ENCODE measurements at regions not wholly inside any gene's neighbourhood (a gene's known extent, or its start where the extent isn't known, plus 50 kb on each side); places are given as distances from the start of the nearest gene placed in this dataset.
"Not testable (repeated sequence)": the region's sequence is repeated elsewhere in the genome, so short reads cannot be mapped to it uniquely, and the experiment has no call there.

DNA sequence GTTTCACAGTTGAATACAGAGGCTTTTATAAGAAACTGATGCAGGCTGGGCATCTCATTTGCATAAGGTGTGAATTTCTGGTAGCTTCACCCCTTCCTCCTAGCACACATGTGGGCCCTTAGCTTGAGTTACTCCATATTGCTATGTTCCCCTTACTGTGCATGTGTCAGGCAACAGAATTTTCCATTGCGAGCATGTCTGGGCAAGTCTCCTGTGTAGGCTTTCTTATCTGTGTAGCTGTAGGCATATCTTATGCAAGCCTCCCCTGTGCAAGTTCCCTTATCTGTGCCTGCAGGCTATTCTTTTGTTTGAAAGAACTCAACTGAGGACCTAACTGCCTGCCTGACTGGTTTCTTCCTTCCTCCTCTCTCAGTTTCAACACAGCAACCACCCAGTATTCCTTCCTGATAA, 597.4 kb upstream of the CDH5 start:
- no peak for DNase-seq (ENCODE audit: low spot score)

DNA sequence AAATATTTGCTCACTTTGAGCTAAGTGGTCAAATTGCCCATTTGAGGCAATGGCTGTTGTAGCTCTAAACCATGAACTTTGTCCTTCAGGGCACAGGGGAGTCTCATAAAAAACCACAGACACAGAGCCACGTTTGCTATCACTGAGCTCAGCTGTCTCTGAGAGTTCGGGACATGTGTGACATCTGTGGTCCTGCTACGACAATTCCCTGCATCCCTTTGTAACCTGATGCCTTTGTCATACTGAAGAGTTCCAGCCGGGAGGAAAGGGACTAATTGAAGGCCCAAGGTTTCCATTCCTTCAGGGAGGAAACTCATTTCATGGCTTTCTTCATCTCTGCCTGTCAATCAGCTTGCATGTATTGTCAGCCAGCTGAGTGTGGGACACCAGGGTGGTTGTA, 599.4 kb upstream of the CDH5 start:
- no peak for DNase-seq (ENCODE audit: low spot score)

DNA sequence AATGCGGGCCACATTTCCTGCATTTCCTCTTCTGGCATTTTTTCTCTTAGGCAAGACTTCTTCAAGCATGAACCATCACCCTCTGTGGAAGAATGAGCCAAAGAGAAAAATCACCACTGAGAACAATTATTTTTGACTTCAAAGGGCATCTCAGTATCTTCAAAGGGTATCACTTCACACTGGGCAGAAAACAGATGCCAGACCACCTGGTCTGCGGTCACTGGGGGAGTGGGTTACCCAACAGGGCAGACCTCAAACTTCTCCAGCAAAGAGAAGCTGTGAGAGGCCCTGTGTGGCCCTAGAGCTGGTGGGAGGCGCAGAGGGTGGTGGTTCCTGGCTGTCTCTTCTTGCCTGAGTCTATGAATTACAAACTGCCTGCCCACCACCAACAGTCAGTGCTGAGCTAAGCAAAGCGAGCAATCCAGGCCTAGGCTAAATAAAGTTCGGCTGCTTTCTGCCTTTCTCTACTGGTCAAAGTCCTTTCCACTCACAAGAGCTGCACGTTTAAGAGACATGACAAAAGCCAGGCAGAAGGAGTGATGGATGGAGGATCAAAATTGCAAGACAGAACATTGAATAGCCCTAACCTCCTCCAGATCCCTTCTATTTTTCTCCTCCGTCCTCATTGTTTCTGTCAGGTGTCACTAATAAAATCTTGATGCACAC, 602.7 kb upstream of the CDH5 start:
- DNase-seq (ENCODE audit: low spot score), result no peak

DNA sequence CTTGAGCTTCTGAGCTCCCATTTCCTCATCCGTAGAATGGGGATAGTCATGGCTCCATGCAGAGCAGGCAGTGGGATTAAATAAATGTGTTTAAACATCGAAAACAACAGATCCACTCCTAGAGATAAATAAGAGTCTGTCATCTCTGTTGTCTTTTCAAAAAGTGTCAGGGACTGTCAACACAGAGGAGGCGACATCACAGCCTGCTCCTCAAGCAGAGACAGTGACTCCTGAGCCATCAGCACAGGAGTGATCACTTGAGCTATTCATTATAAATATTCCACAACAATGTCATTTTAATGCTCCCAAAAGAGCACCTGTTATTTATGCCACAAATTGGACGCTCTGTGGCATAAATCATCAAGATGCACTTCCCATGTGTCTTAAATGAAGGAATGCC, 605.6 kb upstream of the CDH5 start:
- no peak for DNase-seq (ENCODE audit: low spot score)

DNA sequence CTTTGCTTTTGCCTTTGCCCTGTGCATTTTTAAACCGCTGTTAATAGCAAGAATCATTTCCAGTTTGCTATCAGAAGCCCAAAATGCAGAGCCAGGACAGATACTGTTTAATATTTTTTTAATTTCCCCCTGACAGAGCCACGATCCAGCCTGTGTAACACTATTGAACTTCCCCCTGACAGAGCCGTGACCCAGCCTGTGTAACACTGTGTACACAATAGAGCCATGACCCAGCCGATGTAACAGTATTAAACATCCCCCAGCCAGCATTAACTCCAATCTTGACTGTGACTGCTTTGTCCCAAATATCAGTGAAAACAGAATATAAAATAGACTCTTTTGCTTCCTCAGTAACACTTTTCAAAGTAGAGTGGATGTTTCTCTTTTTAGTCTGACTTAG, 607.9 kb upstream of the CDH5 start:
- DNase-seq (ENCODE audit: low spot score), result no peak

DNA sequence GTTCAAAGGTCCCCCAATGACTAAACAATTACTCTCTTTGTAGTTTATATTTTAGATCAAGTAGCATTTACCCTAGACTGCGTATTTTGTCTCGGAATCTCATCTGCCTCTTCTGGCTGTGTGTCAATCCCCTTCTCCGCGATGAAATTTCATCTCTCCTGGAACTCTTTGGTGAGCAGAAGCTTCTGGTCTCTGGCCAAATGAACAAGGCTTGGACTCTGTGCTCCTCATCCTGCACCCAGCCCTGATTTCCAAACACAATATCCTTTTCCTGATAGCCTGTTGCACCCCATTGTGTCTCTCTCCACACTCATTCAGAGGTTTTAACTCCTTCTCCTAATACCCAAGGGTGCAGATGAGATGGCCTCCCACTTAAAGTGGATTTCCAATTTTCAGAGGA, 609.4 kb upstream of the CDH5 start:
- no peak for DNase-seq (ENCODE audit: low spot score)

DNA sequence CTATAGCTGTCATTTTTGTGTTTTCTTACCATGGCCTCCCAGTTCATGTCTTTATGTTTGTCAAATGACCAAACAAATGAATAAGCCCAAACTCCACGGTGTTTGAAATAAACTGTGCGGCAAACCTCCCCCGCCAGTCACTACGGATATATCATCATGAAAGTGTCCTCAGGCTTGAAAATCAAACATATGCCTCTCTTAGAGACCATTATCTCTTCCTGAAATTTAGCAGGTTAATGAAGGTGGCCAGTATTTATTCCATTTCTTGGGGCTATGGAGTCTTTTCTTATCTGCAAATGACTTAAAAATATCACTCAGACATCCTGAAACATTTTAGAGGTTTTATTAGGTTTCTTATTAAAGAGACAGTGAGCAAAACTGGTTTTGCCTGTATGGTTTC, 610.3 kb upstream of the CDH5 start:
- no peak for DNase-seq (ENCODE audit: low spot score)

DNA sequence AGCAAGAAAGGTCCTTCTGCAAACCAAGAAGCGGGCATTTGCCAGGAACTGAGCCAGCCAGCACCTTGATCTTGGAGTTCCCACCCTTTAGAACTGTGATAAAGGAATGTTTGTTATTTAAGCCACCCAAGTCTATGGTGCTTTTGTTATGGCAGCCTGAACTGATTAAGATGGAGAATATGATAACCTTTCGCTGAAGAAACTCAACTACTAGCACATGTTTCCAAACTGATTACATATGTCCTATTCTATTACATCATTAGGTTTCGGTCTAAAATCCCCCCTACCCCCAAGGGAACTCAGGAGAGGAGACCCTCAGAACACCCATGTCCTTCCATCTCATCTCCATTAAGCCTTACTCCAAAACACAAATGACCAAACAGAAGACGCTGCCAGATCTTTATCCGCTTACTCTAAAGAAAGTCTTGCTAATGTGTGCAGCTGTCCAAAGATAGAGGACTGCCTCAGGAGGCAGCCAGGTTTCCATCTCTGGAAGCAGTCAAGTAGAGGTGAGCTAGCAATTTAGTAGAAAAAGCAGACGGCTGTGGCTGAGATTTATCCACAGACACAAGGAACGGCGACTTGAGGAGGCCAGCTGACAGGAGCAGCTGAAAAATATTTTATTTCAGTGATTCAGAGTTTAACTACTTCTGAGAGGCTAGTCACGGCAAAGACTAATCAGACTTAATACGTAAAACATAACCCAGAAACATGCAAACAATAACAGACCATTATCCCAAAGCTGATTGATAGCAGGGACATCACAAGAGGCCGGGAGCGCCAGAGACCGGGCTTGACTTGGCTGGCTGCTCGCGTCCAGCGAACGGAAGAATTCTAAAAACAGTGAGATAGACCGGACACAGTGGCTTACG, 611.4 kb upstream of the CDH5 start:
- DNase-seq (ENCODE audit: low spot score), result no peak

DNA sequence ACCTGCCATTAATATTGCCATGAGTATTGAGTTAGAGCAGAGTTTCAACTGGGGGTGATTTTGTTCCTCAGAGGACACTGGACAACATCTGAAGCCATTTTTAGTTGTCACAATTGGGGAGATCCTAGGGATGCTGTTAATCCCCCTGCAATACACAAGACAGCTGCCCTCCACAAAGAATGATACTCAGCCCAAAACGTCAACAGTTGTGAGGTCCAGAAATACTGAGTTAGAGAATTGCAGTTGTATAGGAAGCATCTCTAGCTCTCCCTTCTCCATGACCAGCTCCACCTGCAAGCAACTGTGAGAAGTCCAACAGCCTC, 614.0 kb upstream of the CDH5 start:
- no peak for DNase-seq (ENCODE audit: low spot score)

DNA sequence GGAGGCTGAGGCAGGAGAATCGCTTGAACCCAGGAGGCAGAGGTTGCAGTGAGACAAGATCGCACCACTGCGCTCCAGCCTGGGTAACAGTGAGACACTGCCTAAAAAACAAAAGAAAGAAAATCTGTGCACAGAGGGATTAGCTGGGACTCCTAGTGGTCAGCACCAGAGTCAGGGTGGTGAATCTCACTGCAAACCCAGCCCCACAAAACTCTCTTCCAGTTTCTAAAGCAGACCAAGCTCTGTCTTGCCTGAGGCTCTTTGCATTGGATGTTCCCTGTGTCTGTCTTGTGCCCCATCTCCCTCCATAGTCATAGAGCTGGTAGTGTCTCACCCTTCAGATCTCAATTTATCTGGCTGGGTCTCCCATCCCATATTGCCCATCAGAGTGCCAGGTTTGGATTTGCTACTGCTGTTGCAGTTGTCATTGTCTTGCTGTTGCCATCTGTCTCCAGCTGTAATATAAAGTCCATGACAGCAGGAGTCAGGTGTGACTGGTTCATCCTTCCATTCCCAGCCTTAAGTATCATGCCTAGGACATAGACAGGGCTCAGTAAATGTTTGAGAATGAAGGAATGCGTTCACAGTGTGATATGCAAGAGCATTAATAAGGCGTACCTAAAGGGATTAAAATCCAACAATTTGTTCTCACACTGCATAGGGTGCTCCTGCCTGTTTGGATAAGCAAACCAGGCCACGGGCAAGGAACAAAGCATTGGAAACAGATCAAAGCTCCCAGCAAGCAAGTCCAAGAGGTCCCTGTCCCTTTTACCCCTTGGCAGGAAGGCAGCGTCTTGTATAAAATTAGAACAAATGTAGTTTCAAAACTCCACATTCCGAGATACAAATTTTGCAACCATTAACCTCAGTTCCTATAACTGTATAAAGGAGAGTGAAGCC, 614.6 kb upstream of the CDH5 start:
- no peak for DNase-seq (ENCODE audit: low spot score)

DNA sequence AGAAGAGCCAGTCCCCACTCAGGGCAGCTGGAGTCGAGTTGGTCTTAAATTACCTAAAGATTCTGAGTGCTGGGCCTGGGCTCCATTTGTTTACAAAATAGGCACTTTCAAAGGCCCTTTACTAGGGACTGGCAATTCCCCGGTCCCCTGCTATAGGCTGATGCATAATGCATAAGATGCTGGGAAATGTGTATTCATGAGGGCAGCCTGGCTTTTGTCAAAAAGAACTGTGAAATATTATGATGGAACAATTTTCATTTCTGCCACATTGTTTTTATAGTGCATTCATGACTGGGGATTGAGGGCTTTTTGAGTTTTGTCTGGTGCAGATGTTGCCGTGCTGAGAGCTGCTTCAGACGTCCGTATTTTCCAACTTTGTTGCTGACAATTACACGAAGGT, 617.0 kb upstream of the CDH5 start:
- no peak for DNase-seq (ENCODE audit: low spot score)

DNA sequence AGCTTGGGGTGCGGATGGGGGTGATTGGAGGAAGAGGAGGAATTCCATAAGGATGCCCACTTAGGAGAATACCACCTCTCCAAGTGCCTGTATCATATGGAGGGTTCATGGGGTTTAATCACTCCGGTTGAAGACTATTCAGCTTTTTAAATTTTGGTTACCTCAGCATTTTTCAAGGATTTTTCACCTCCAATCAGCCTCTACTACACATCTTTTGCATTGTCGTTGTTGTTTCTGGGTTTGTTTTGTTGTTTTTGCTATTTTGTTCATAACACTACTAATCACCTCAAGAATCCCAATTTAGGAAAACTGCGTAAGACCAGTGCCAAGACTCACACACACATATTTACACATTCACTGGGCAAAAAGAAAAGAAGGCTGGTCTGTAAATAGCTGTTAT, 619.5 kb upstream of the CDH5 start:
- no peak for DNase-seq (ENCODE audit: low spot score)

DNA sequence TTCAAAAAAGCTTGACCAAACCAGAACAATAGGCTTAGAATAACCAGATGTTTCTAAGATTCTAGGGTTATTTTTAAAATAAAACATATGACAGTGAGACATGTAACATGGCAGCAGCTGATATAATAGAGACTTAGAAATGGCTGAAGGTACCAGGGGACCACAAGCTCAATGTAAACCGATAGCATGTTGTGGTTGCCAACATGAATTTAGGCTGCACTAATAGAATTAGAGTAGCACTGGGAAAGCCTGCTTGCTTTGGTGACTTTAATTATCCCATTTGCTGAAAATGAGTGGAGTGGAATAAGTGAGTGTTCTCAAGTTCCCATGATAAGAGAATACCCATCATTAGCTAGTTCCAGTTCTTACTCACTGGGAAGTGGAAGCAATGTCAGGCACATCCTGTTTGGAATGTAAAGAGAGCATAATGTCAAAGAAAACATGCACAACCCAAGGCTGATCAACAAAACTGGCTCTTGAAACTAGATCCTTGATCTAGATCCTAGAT, 621.2 kb upstream of the CDH5 start:
- DNase-seq (ENCODE audit: low spot score), result no peak

DNA sequence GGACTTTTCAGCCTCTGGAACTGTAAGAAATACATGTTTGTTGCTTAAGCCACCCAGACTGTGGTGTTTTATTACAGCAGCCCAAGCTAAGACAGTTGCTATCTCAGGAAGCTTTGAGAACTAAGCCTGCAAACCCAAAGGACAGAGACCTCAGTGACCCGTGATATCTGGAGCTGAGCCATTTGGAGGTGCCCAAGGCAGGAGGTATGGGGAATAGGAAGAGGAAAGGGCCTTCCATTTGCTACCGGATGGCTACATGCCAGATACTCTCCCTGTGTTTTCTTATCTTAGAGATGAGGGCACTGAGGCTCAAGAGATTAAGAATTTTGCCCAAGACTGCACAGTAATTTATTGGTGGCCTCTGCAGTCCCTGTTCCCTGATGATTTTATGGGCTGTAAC, 622.1 kb upstream of the CDH5 start:
- DNase-seq (ENCODE audit: low spot score), result no peak

DNA sequence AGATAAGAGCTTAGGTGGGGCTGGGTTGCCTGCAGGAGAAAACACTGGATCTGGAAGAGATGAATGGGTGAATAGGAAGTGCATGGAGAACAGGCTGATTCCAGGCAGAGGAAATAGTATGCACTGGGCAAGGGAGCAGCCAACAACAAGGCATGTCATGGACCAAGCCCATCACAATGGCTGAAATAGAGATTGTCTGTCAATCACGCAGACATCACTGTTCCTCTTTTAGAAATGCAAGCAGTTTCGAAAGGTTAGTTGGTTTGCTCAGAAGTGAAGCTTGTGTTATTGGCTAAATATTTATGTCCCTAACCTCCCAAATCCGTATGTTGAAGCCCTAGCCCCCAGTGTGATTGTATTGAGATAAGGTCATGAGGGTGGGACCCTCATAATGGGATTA, 621.7 kb upstream of the CDH11 start:
- DNase-seq (ENCODE audit: low spot score), result no peak

DNA sequence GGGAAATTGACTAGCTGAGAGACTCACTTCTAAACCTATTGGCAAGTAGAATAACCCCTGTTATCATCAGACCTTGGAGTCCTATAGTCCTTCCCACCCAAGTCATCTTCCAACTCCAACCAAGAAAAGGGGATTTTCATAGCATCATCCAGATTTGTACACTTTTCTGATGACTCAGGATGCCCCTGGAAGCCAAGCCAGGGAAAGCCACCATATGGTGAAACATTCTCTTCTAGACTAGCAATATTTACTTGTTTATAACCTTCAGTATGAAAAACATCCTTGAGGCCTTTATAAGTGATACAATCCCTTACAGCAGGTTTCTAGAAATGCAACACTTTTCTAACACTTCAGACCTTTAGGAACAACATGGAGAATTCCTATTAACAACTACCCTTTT, 618.8 kb upstream of the CDH11 start:
- no peak for DNase-seq (ENCODE audit: low spot score)

DNA sequence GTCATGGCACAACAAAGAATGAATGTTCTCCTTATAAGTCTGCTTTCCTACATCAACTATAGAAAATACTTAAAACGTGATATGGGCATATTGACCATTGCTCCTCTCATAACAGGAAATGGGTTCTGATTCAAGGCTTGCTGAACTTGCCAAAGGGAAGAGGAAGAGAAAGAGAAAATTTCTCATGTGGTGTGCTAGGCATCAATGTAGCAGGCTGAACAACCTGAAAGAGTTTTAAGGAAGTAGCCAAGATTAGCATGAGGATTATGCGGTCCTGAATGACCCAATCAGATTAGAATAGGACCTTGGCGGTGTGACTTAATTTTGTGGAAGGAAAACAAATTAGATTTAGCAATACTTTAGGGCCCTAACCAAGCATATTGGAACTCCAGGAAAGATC, 617.7 kb upstream of the CDH11 start:
- peak; percentile 22 for DNase-seq (ENCODE audit: low spot score)

DNA sequence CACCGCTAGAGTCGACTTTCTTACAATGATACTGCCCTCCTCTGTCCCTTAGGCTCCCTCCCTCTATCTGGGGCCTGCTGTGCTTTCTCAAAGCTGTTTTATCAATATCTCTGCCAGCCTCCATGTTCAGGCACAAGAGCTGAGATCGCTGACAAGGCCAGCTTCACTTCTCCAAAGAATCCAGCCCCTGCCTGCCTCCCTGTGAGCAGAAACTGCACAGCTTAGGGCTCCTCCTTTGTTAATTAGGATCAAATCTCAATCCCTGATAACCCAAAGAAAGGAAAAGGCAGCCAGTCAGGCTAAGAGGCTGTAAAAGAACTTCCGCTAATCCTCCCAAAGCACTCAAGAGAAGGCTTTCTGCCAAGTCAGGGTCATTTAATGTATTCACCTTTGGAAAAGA, 616.0 kb upstream of the CDH11 start:
- DNase-seq (ENCODE audit: low spot score), result no peak

DNA sequence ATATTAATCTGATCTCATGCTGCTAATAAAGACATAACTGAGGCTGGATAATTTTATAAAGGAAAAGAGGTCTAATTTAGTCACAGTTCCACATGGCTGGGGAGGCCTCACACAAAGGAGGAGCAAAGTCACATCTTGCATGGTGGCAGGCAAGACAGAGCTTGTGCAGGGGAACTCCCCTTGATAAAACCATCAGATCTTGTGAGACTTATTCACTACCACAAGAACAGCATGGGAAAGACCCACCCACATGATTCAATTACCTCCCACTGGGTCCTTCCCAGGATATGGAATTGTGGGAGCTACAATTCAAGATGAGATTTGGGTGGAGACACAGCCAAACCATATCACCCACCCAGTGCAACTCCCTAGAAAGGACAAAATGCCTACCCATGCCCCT, 613.8 kb upstream of the CDH11 start:
- DNase-seq (ENCODE audit: low spot score), result not testable (repeated sequence)

DNA sequence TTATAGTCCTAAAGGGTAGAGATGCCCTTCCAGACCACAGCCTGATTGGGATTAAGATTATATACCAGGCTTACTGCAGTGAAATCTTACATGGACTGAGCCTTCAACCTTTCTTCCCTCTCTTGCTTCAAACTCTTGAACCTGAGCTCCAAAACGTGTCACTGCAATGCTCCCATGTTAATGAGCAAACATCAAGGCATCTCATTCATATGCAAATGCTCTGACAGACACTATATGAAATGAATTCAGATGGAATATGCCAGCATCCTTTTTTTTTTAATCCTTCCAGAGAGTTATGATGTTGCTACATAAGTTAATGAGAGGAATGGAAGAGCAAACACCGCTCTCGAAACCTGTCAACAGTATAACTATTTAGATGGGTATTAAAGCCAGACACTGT, 611.9 kb upstream of the CDH11 start:
- DNase-seq (ENCODE audit: low spot score), result no peak

DNA sequence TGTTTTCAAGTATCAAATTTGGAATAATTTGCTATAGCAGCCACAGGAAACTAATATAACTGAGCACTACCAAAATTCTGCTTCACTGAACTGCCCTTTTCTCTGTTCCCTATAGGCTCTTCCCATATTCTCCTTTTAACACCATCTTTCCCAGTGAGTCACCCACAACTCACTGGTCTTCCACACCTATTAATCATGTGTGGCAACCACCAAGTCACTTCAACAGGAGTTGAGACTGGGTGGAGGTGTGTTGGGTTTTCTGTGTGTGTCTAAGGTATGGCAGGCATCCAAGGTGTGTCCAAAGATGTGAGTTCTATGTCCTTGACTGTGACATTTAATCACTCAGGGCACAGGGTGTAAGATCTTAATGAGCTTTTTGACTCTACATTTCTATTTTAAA, 610.0 kb upstream of the CDH11 start:
- DNase-seq (ENCODE audit: low spot score), result no peak

DNA sequence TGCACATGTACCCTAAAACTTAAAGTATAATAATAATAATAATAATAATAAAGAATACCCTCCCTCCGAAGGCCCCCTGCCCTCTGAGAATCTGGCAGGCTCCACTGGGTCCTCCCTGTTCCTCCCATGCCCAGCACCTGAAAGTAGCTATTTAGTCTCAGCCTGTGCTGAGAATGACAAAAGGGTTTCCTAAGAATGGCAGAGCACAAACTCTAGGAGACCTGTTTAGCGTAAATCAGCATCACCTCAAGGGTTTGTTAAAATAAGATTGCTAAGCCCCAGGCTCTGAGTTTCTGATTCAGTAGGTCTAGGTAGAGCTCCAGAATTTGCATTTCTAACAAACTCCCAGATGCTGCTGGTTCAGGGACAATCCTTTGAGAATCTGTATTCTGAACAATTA, 606.8 kb upstream of the CDH11 start:
- no peak for DNase-seq (ENCODE audit: low spot score)

DNA sequence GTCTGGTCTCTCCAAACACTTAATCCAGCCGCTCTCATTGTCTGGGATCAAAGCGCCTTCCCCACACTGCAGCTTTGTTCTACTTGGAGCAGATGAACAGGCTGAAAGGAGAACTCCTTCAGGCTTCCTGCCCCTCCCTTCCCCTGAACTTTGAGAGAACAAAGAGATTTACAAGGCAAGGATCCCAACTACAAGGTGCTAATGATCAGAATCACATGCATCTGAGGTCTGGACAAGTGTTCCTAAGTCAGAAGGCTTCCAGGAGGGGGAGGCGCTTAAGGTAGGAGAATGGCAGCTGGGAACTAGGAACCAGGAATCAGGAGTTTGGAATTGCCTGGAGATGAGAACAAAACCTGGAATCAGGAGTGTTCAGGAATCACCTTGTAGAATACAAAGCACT, 606.3 kb upstream of the CDH11 start:
- DNase-seq (ENCODE audit: low spot score), result no peak
